Activated naive CD8-positive, alpha-beta T cell treated with anti-CD3 and anti-CD28 coated beads, Interleukin-2, amount 50 U/mL, for 24 hours (primary cell): ENCODE measurements at regions not wholly inside any gene's neighbourhood (a gene's known extent, or its start where the extent isn't known, plus 50 kb on each side); places are given as distances from the start of the nearest gene placed in this dataset.
A peak's percentile ranks its signal among the peaks of the same experiment; 100 is the strongest.

Experiments
- ATAC-seq: fragments of 150-1000 bp; cut with Tn5 transposase; one replicate; pipeline ENCODE4 v1.10.0; 2021
- DNase-seq: peaks from one replicate; pipeline ENCODE4 v3.0.0; 2021
- H3K27ac Mint-ChIP-seq: one replicate; pipeline ENCODE4 v1.8.0; 2021; ENCODE audit warnings: mild to moderate bottlenecking, mixed read lengths
- H3K27me3 Mint-ChIP-seq: one replicate; pipeline ENCODE4 v1.8.0; 2021; ENCODE audit warnings: mixed read lengths
- H3K36me3 Mint-ChIP-seq: one replicate; pipeline ENCODE4 v1.8.0; 2021; ENCODE audit warnings: low read depth, mixed read lengths
- H3K4me1 Mint-ChIP-seq: one replicate; pipeline ENCODE4 v1.8.0; 2021; ENCODE audit warnings: mixed read lengths
- H3K4me3 Mint-ChIP-seq: one replicate; pipeline ENCODE4 v1.8.0; 2021; ENCODE audit warnings: mild to moderate bottlenecking, moderate library complexity, mixed read lengths
- H3K9me3 Mint-ChIP-seq: one replicate; pipeline ENCODE4 v1.8.0; 2021; ENCODE audit warnings: mixed read lengths

- DNase-seq (no peak), ATAC-seq (peak; percentile 20)
- Mint-ChIP-seq H3K9me3 (peaks cover 10% of the 10 kb centered on the region), H3K4me3 (no peak overlapping the region), H3K36me3 (peaks cover 2% of the 10 kb centered on the region), H3K27ac (no peak overlapping the region), H3K4me1 (no peaks in the 10 kb centered on the region), H3K27me3 (no peaks in the 10 kb centered on the region)
Measured at GRCh38 chr2:62369541-62370202, 136.3 kb downstream of the TMEM17 start.

GRCh38 chr2:62364791-62365528, 141.0 kb downstream of the TMEM17 start:
- Mint-ChIP-seq H3K27ac (no peak overlapping the region), H3K9me3 (no peaks in the 10 kb centered on the region), H3K27me3 (no peaks in the 10 kb centered on the region), H3K4me3 (no peak overlapping the region), H3K4me1 (peaks cover 2% of the 10 kb centered on the region), H3K36me3 (no peaks in the 10 kb centered on the region)
- ATAC-seq: no peak
- no peak for DNase-seq

- Mint-ChIP-seq H3K4me3 (no peak overlapping the region), H3K27me3 (no peaks in the 10 kb centered on the region), H3K4me1 (peaks cover 2% of the 10 kb centered on the region), H3K27ac (no peak overlapping the region), H3K36me3 (no peaks in the 10 kb centered on the region), H3K9me3 (no peaks in the 10 kb centered on the region)
- ATAC-seq (no peak), DNase-seq (no peak)
Measured at GRCh38 chr2:62363166-62363565, 142.8 kb downstream of the TMEM17 start.

- ATAC-seq: no peak
Measured at GRCh38 chr2:62362561-62362960, 143.4 kb downstream of the TMEM17 start.

GRCh38 chr2:62361964-62362363, 144.0 kb downstream of the TMEM17 start:
- DNase-seq (no peak), ATAC-seq (no peak)
- H3K9me3 Mint-ChIP-seq: no peaks in the 10 kb centered on the region
- H3K27ac Mint-ChIP-seq: no peak overlapping the region
- H3K4me3 Mint-ChIP-seq: no peak overlapping the region
- H3K36me3 Mint-ChIP-seq: no peaks in the 10 kb centered on the region
- peaks cover 2% of the 10 kb centered on the region for H3K4me1 Mint-ChIP-seq
- no peaks in the 10 kb centered on the region for H3K27me3 Mint-ChIP-seq

More at GRCh38 chr2:62362561-62362960, 143.4 kb downstream of the TMEM17 start:
- Mint-ChIP-seq H3K4me3 (no peak overlapping the region), H3K9me3 (no peaks in the 10 kb centered on the region), H3K27me3 (no peaks in the 10 kb centered on the region), H3K27ac (no peak overlapping the region), H3K4me1 (peaks cover 2% of the 10 kb centered on the region), H3K36me3 (no peaks in the 10 kb centered on the region)
- DNase-seq: no peak

- DNase-seq: no peak
- no peak for ATAC-seq
- H3K9me3 Mint-ChIP-seq: no peaks in the 10 kb centered on the region
- H3K36me3 Mint-ChIP-seq: no peaks in the 10 kb centered on the region
- H3K27ac Mint-ChIP-seq: no peak overlapping the region
- no peaks in the 10 kb centered on the region for H3K4me1 Mint-ChIP-seq
- no peaks in the 10 kb centered on the region for H3K27me3 Mint-ChIP-seq
- no peak overlapping the region for H3K4me3 Mint-ChIP-seq
Measured at GRCh38 chr2:62354771-62355561, 151.0 kb downstream of the TMEM17 start.

- no peak for ATAC-seq
- Mint-ChIP-seq H3K9me3 (no peaks in the 10 kb centered on the region), H3K36me3 (no peaks in the 10 kb centered on the region), H3K4me3 (no peak overlapping the region), H3K4me1 (no peaks in the 10 kb centered on the region), H3K27me3 (no peaks in the 10 kb centered on the region), H3K27ac (no peak overlapping the region)
- DNase-seq: no peak
Measured at GRCh38 chr2:62352031-62352430, 154.0 kb downstream of the TMEM17 start.

GRCh38 chr2:62349788-62350187, 153.9 kb downstream of the B3GNT2 start:
- no peaks in the 10 kb centered on the region for H3K4me1 Mint-ChIP-seq
- no peaks in the 10 kb centered on the region for H3K9me3 Mint-ChIP-seq
- ATAC-seq: no peak
- H3K27ac Mint-ChIP-seq: no peak overlapping the region
- H3K4me3 Mint-ChIP-seq: no peak overlapping the region
- H3K27me3 Mint-ChIP-seq: no peaks in the 10 kb centered on the region
- no peak for DNase-seq
- no peaks in the 10 kb centered on the region for H3K36me3 Mint-ChIP-seq

GRCh38 chr2:62348700-62349099, 152.8 kb downstream of the B3GNT2 start:
- Mint-ChIP-seq H3K27ac (no peak overlapping the region), H3K4me3 (no peak overlapping the region), H3K36me3 (no peaks in the 10 kb centered on the region), H3K27me3 (no peaks in the 10 kb centered on the region), H3K9me3 (no peaks in the 10 kb centered on the region), H3K4me1 (peaks cover 4% of the 10 kb centered on the region)
- ATAC-seq (no peak), DNase-seq (no peak)

GRCh38 chr2:62347563-62348270, 151.8 kb downstream of the B3GNT2 start:
- no peak overlapping the region for H3K27ac Mint-ChIP-seq
- no peaks in the 10 kb centered on the region for H3K9me3 Mint-ChIP-seq
- no peaks in the 10 kb centered on the region for H3K27me3 Mint-ChIP-seq
- H3K36me3 Mint-ChIP-seq: no peaks in the 10 kb centered on the region
- ATAC-seq (no peak), DNase-seq (no peak)
- H3K4me3 Mint-ChIP-seq: no peak overlapping the region
- peaks cover 4% of the 10 kb centered on the region for H3K4me1 Mint-ChIP-seq

- Mint-ChIP-seq H3K27ac (no peak overlapping the region), H3K4me1 (peaks cover 4% of the 10 kb centered on the region), H3K36me3 (no peaks in the 10 kb centered on the region), H3K4me3 (no peak overlapping the region), H3K9me3 (no peaks in the 10 kb centered on the region), H3K27me3 (no peaks in the 10 kb centered on the region)
- DNase-seq (no peak), ATAC-seq (peak; percentile 80)
Measured at GRCh38 chr2:62344472-62344871, 148.6 kb downstream of the B3GNT2 start.

- no peak for DNase-seq
- Mint-ChIP-seq H3K27ac (no peak overlapping the region), H3K27me3 (no peaks in the 10 kb centered on the region), H3K9me3 (no peaks in the 10 kb centered on the region), H3K36me3 (no peaks in the 10 kb centered on the region), H3K4me3 (no peak overlapping the region), H3K4me1 (peaks cover 4% of the 10 kb centered on the region)
- ATAC-seq: no peak
Measured at GRCh38 chr2:62343636-62344337, 147.9 kb downstream of the B3GNT2 start.

GRCh38 chr2:62343206-62343605, 147.3 kb downstream of the B3GNT2 start:
- Mint-ChIP-seq H3K27ac (no peak overlapping the region), H3K4me1 (peaks cover 4% of the 10 kb centered on the region), H3K9me3 (no peaks in the 10 kb centered on the region), H3K36me3 (no peaks in the 10 kb centered on the region), H3K4me3 (no peak overlapping the region), H3K27me3 (no peaks in the 10 kb centered on the region)
- no peak for DNase-seq
- ATAC-seq: no peak

- peaks cover 4% of the 10 kb centered on the region for H3K4me1 Mint-ChIP-seq
- no peaks in the 10 kb centered on the region for H3K36me3 Mint-ChIP-seq
- no peak for DNase-seq
- H3K27ac Mint-ChIP-seq: no peak overlapping the region
- no peak overlapping the region for H3K4me3 Mint-ChIP-seq
- peak; percentile 24 for ATAC-seq
- no peaks in the 10 kb centered on the region for H3K27me3 Mint-ChIP-seq
- H3K9me3 Mint-ChIP-seq: no peaks in the 10 kb centered on the region
Measured at GRCh38 chr2:62340994-62341484, 145.1 kb downstream of the B3GNT2 start.
